SU-DHL-6 (cell line): ENCODE measurements at regions not wholly inside any gene's neighbourhood (a gene's known extent, or its start where the extent isn't known, plus 50 kb on each side); places are given as distances from the start of the nearest gene placed in this dataset.

ENCODE experiments used
- H2AFZ ChIP-seq: fragments of 200-600 bp; sonication (generic); 2 replicates; pipeline ENCODE4 v1.6.1; 2014; ENCODE audit warnings: low read depth, mild to moderate bottlenecking, moderate library complexity, mixed read lengths, antibody characterized with exemption, low read length; ENCODE audit not compliant: severe bottlenecking
- H3F3A ChIP-seq: fragments of 200-600 bp; shearing (Covaris generic); 2 replicates; pipeline ENCODE4 v1.6.0; 2016; ENCODE audit warnings: antibody characterized with exemption, mild to moderate bottlenecking; ENCODE audit not compliant: insufficient read depth
- H3K27ac ChIP-seq: fragments of 200-600 bp; sonication (generic); 2 replicates; pipeline ENCODE4 v1.5.1; 2016; ENCODE audit warnings: low read depth, mild to moderate bottlenecking, low read length, moderate library complexity, mixed read lengths
- H3K27me3 ChIP-seq: fragments of 200-600 bp; sonication (generic), shearing (Covaris generic); 2 replicates; pipeline ENCODE4 v1.6.0; 2014; ENCODE audit warnings: mild to moderate bottlenecking, low read length
- H3K36me3 ChIP-seq: fragments of 200-600 bp; sonication (generic); 2 replicates; pipeline ENCODE4 v1.6.1; 2014; ENCODE audit warnings: mild to moderate bottlenecking, low read length, mixed read lengths
- H3K4me2 ChIP-seq: fragments of 300-600, 200-600 bp; shearing (Covaris generic), sonication (generic); 2 replicates; pipeline ENCODE4 v1.6.0; 2014; ENCODE audit warnings: low read length, low read depth, mild to moderate bottlenecking; ENCODE audit not compliant: poor library complexity, severe bottlenecking
- H3K4me3 ChIP-seq: fragments of 200-600 bp; sonication (generic); 2 replicates; pipeline ENCODE4 v1.5.1; 2014; ENCODE audit warnings: antibody characterized with exemption, low read length, mild to moderate bottlenecking, mixed read lengths; ENCODE audit not compliant: insufficient read depth, poor library complexity, severe bottlenecking
- H3K79me2 ChIP-seq: fragments of 200-600 bp; sonication (generic); 2 replicates; pipeline ENCODE4 v1.6.1; 2014; ENCODE audit warnings: mild to moderate bottlenecking, low read length, moderate library complexity; ENCODE audit not compliant: insufficient read depth
- H3K9ac ChIP-seq: fragments of 200-600 bp; sonication (generic); 2 replicates; pipeline ENCODE4 v1.7.0; 2014; ENCODE audit warnings: mild to moderate bottlenecking, low read length
- H3K9me2 ChIP-seq: fragments of 200-600 bp; sonication (generic); replicated peaks from 2 replicates; pipeline ENCODE4 v1.6.1; 2014; ENCODE audit warnings: low read length; ENCODE audit not compliant: insufficient read depth
- H3K9me3 ChIP-seq: fragments of 200-600 bp; sonication (generic); 2 replicates; pipeline ENCODE4 v1.6.1; 2014; ENCODE audit warnings: low read length, mixed read lengths; ENCODE audit not compliant: insufficient read depth
- H4K20me1 ChIP-seq: fragments of 200-600 bp; sonication (generic); 2 replicates; pipeline ENCODE4 v1.6.1; 2014; ENCODE audit warnings: low read depth, mild to moderate bottlenecking, antibody characterized with exemption, low read length, moderate library complexity, mixed read lengths
- EZH2phosphoT487 ChIP-seq: fragments of 200-600 bp; sonication (generic), shearing (Covaris generic); conservative IDR thresholded peaks from 2 replicates; pipeline ENCODE4 v1.6.1; 2018; ENCODE audit warnings: mild to moderate bottlenecking, antibody characterized with exemption, low read length, moderate library complexity, mixed read lengths
- TF ChIP-seq, protein P1 (sequence below): fragments of 200-600 bp; sonication (generic); IDR thresholded peaks from one replicate; pipeline ENCODE4 v1.5.1; 2017; ENCODE audit warnings: antibody characterized with exemption, mild to moderate bottlenecking, low read length, moderate library complexity; ENCODE audit not compliant: insufficient read depth, poor library complexity, severe bottlenecking

- H3K4me3 ChIP-seq = no peak overlapping the region
- H3K27ac ChIP-seq = no peak overlapping the region
- no peak overlapping the region for H3K9ac ChIP-seq
- no peak for TF ChIP-seq EZH2phosphoT487
- TF ChIP-seq, protein P1, sequence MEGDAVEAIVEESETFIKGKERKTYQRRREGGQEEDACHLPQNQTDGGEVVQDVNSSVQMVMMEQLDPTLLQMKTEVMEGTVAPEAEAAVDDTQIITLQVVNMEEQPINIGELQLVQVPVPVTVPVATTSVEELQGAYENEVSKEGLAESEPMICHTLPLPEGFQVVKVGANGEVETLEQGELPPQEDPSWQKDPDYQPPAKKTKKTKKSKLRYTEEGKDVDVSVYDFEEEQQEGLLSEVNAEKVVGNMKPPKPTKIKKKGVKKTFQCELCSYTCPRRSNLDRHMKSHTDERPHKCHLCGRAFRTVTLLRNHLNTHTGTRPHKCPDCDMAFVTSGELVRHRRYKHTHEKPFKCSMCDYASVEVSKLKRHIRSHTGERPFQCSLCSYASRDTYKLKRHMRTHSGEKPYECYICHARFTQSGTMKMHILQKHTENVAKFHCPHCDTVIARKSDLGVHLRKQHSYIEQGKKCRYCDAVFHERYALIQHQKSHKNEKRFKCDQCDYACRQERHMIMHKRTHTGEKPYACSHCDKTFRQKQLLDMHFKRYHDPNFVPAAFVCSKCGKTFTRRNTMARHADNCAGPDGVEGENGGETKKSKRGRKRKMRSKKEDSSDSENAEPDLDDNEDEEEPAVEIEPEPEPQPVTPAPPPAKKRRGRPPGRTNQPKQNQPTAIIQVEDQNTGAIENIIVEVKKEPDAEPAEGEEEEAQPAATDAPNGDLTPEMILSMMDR = no peak
- no peaks in the 10 kb centered on the region for H3F3A ChIP-seq
- no peak overlapping the region for H2AFZ ChIP-seq
- no peak overlapping the region for H3K4me2 ChIP-seq
- no peaks in the 10 kb centered on the region for H3K9me3 ChIP-seq
- no peaks in the 10 kb centered on the region for H3K79me2 ChIP-seq
- no peaks in the 10 kb centered on the region for H3K9me2 ChIP-seq
- H3K27me3 ChIP-seq = no peaks in the 10 kb centered on the region
- H4K20me1 ChIP-seq = no peaks in the 10 kb centered on the region
- H3K36me3 ChIP-seq = no peaks in the 10 kb centered on the region
These were observed 1355.1 kb upstream of the ZEB2 start for GRCh38 chr2:145875016-145875415.

GRCh38 chr2:145874466-145874865 lies 1354.5 kb upstream of the ZEB2 start:
- H3K27me3 ChIP-seq = no peaks in the 10 kb centered on the region
- no peaks in the 10 kb centered on the region for H3K9me3 ChIP-seq
- no peaks in the 10 kb centered on the region for H4K20me1 ChIP-seq
- no peaks in the 10 kb centered on the region for H3F3A ChIP-seq
- no peak overlapping the region for H3K9ac ChIP-seq
- no peak overlapping the region for H3K27ac ChIP-seq
- H2AFZ ChIP-seq = no peak overlapping the region
- no peak overlapping the region for H3K4me2 ChIP-seq
- no peaks in the 10 kb centered on the region for H3K79me2 ChIP-seq
- no peak overlapping the region for H3K4me3 ChIP-seq
- H3K36me3 ChIP-seq = no peaks in the 10 kb centered on the region
- H3K9me2 ChIP-seq = no peaks in the 10 kb centered on the region
- TF ChIP-seq, protein P1 = no peak
- no peak for TF ChIP-seq EZH2phosphoT487

DNA sequence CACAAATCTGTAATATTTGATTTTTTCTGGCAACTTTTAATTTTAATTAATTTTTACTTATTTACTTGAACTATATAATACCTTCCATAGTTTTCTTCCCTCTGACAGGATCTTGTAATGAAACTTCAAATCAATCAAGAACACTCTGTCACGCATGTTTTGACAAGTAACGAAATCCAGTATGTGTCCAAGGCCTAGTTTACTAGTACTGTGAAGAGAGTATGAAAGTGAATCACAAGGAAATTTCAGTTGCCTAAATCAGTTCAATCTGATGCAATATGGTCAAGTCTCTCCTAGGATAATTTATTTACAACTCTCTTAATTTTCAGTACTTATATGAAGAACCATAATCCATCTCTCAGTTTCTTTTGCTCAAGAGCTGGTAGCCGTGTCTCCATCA lies 1344.6 kb upstream of the ZEB2 start:
- Histone ChIP-seq H4K20me1 (no peaks in the 10 kb centered on the region), H3F3A (no peaks in the 10 kb centered on the region), H3K79me2 (no peaks in the 10 kb centered on the region), H3K9ac (no peak overlapping the region), H3K27me3 (no peaks in the 10 kb centered on the region), H2AFZ (no peak overlapping the region), H3K4me2 (no peak overlapping the region), H3K9me2 (no peaks in the 10 kb centered on the region), H3K36me3 (no peaks in the 10 kb centered on the region), H3K9me3 (no peaks in the 10 kb centered on the region), H3K4me3 (no peak overlapping the region), H3K27ac (no peak overlapping the region)
- TF ChIP-seq EZH2phosphoT487 = no peak
- TF ChIP-seq, protein P1 = no peak
